ENCODE measurements at regions not wholly inside any gene's neighbourhood (a gene's known extent, or its start where the extent isn't known, plus 50 kb on each side); places are given as distances from the start of the nearest gene placed in this dataset.

DNA sequence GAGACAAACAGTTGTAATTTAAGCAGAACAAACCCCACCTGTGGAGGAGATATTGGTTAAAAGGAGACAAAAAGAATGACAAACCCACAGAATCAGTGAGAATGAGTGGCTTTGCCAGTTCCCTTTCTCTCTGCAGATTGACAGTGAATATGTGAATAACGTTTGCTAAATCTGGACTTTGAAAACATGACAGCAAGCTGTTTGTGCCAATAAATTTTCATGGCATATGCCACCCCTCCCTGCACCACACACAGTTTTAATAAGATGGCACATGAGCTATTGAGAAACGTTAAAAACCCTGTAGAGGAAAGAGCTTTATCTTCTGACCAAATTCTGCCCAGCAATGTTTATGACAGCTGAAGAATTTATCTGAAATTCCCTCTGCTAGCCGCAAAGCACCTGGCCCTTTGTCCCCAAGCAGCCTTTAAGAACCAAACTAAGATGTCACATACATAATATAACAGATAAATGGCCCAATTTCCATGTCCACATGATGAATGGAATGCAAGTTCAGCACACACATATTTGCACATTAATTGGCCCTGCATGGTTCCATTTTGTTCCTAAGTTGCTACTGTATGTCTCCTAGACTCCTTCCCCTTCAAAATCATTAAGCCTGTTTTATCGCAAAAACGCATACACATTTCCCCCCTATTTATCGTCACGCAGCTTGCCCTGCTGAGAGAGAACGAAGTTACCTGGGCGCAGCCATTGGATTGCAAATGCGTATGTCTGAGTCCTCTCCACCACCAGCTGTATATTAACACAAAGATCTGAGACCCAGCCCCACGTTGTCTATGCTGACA is 773.5 kb upstream of the EEF2KMT start:
- no peak for DNase-seq (ENCODE audit: low read depth)

DNA sequence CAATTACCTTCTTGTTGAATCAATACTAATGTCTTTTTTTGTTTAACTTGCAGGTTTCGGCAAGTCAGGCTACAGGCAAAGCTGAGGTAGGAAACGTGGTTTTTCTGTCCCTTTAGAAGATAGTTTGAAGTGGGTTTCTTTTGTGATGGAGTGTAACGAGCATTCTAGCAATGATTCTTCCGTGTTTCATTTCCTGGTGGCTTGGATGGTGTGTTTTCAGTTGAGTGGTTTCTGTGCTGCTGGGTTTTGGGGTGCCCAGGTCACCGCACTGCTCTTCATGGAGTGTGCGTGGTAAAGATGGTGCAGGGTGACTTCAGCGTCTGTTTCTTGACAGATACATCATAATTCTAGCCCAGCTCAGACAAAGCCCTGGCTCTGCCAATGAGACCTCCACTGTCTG is 769.7 kb upstream of the EEF2KMT start:
- no peak for DNase-seq (ENCODE audit: low read depth)

DNA sequence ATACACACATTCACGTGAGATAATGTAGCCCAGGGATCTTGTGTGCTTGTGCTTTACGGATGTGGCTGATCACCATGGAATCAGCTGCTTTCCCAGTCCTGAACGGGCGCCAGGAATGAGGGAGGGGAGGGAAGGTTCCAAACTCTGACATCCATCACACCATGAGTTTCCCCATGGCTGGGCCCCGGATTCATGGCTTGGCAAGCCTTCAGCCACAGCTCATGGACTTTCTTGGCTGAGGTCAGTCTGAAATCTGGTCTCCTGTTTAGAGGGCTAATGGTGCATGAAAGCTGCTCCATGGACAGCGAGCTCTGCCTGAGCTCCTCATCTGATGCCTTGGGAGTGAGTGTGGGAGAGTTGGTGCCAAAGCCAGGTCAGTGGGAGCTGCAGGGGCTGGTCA is 767.6 kb upstream of the EEF2KMT start:
- no peak for DNase-seq (ENCODE audit: low read depth)

DNA sequence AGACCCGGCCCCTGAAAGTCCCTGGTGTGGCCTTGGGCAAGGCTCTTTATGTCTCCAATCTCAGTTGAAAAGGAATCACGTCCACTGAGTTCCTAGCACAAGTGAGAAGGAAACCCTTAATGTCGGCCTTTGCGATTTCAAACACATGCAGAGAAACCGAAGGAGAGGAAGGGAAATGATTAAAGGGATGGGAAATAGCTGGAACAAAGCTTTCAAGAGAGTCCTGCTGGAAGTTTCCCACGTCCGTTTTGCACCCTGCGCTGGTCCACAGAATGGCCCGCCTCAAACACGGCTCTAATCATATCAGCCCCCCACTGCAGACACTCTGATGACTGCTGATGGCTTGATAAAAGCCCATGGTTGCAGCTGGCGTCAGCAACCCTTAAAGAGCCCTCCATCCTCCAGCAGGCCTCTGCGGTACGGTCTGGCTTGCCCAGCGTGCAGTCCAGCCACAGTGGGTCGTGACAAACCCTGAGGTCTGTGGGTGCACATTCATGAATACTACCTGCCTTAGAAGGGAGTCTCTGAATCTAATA is 765.5 kb upstream of the EEF2KMT start:
- no peak for DNase-seq (ENCODE audit: low read depth)

DNA sequence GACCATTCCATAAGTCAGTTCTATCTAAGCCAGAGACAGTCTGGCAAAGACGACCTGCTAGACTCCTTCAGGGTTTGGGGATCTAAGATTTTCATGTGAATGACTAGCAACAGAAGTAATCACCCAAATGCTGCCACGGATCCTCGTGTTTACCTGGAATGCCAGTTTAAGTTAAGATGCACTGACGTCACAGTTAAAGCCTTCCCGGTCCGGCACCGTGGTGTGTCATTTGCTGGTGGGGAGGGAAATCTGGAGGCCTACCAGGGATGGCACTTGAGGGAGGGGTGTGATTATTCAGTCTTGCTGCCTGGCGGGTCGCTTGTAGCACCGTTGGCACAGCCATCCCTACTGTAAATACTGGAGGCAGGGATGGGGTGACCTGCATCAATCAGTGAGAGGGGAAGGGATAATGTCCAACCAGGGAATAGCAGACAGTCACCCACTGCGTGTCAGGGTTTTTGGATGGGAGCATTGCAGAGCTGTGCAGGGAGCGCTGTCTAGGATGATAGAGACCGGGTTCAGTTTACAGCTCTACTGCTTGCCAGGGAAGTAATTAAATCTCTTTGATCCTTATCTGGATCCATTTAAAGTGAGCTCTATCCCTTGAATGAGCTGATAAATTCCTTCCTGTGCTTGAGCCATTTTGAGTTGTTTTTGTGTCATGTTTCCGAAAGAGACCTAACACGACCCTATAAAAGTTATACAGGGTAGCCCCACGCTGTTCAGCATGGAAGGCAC is 764.7 kb upstream of the EEF2KMT start:
- DNase-seq (ENCODE audit: low read depth): no peak

DNA sequence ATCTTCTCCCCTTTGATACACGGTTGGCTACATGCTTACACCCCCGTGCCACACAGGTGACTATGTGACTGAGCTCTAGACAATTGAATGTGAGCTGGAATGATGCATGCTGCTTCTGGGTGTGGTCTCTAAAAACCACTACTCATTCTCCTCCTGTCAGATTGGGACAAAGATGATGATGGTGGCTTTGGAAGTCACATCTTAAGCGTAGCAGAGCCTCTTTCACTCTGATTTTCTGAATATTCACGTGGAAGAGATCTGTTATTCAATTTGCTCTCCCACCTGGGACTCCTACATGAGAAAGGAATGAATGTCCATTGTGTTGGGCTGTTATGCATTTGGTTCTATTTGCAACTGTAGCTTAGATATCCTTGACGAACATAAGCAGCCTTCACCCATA is 763.6 kb upstream of the EEF2KMT start:
- DNase-seq (ENCODE audit: low read depth): no peak

DNA sequence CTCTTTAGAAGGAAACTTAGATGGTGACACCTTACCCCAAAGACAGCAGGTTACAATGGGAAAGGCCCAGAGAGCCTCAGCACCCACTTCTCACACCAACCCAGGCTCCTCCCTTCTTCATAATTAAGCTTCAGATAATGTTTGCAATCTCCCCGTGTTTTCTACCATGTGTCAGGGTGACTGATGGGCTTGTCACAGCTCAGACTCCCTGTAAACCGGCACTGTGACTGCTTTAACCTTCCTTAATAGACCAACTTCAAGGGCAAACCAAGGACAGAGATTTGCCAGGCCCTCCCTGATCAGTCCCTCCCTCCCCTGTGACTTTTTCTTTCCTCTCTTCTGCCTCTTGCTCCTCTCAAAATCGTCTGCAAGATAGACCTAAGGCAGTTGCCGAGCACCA is 760.6 kb upstream of the EEF2KMT start:
- no peak for DNase-seq (ENCODE audit: low read depth)

DNA sequence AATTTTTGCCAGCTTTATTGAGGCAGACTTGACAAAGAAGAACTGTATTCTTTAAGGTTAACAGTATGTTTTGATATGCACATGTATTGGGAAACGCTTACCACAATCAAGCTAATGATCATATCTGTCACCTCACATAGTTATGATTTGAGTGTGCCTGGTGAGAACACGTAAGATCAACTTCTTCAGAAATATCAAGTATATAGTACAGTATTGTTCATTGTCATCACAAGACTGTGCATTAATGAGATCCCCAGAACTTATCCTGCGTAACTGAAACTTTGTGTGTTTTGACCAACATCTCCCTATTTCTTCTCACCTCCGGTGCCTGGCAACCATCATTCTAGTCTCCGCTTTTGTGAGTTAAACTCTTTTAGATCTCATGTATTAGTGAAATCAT is 756.4 kb upstream of the EEF2KMT start:
- DNase-seq (ENCODE audit: low read depth): no peak

DNA sequence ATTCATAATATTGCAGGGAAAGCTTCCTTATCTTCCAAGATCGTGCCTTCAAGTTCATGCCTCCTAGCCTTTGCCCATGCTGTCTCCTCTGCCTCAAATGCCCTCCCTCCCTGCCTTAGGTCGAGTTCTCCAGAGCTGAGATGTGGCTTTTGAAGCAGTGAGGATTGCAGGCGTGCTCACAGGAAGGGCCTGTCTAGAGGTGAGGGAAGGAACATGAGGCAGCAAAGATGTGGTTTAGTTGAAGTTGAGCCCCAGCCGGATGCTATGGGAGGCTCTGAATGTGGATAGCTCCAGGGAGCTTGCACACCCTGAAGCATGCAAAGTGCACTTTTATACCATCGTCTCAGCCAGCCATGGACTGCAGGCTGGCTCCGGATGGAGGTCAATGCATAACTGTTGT is 754.6 kb upstream of the EEF2KMT start:
- peak; percentile 74 for DNase-seq (ENCODE audit: low read depth)

DNA sequence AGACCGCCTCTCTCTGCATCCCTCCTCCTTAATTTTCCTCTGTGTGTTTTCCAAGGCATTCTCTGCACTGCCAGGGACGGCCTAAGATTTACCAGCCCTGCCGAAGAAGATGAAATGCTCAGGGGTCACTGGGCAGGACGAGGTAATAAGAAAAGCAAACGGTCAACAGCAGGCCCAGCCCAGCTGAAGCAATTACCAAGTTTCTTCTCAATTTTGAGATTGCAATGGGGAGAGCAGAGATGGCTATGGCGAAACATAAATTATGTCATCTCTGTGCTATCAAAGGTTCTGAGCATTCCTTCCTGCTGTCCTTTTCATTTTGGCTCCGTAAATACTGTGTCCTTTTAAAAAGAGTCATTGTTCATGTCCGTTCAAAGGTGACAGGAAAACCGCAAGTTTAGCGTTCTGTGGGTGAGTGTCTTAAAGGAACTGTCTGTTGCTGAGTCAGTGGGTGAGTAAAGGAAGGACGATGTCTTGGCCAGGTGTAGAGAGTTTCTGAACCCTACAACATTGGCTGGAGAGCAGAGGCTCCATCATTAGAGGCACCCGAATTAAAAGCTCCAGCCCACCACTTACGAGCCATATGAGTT is 753.9 kb upstream of the EEF2KMT start:
- DNase-seq (ENCODE audit: low read depth): peak; percentile 94

DNA sequence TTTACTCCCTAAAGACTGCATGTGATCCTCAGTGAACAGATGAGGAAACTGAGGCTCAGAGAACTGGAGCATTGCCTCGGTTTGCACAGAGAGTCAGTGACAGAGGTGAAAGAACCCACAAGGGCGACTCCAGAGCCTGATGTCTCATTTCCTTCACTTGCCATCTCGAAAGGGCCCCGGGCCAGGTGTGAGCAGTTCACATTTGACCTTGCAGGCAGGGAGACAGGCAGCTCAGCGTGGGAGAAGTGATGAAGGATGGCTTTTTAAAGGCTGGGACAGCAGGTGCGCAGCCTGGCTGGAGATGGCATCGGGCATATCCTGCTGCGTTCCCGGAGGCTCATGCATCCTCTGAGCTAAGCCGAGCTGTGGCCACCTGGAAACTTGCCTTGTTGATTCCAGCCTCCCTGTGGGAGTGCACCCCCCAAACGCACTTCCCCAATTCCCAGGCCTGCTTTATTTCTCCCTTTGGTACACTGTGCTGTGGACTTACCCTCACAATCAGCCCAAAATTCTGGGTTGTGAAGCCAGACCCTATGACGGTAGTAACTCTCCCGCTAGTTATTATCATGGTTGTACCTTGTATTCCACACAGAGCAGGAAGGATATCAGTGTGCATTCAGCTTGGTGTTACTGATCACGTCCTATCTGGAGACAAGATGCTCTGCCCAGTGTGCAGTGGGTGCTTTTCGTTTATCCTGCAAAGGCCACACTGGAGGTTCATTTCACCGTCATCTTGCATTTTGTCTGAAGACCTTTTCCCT is 753.2 kb upstream of the EEF2KMT start:
- no peak for DNase-seq (ENCODE audit: low read depth)

DNA sequence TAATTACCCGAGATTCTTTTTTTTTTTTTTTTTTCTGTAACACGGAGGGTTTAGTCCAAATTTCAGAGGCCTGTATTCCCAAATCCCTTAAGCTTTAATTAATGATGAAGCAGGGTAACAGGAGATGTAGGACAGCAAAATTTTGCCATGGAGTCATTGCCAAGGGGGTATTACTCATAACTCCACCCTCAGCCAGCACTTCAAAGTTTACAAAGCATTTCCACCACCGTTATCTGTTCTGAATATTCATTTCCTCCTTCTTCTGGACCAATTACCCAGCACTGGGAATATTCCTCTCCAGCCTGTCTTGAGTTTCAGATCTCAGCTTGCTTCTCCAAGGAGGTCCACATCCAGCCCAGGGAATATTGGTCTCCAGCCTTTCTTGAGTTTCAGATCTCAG is 747.5 kb upstream of the EEF2KMT start:
- peak; percentile 80 for DNase-seq (ENCODE audit: low read depth)

DNA sequence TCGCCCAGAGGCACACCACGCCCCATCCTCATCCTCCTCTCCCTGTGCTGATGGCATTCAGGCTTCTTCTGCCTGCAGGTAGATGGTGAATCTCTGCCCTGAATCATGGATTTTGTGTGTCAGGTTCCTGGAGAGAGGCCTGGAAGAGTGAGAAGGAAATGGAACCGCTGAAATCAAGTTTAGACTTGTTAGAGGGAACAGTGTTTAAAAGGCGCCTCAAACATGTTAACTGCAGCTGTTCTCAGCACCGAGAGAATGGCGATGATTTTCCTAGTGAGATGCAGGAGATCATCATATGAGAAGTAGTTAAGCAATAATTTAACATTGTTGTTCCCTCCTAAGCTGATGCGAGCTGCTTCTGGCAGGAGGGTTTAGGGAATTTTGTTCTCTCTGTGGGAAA is 744.4 kb upstream of the EEF2KMT start:
- no peak for DNase-seq (ENCODE audit: low read depth)

DNA sequence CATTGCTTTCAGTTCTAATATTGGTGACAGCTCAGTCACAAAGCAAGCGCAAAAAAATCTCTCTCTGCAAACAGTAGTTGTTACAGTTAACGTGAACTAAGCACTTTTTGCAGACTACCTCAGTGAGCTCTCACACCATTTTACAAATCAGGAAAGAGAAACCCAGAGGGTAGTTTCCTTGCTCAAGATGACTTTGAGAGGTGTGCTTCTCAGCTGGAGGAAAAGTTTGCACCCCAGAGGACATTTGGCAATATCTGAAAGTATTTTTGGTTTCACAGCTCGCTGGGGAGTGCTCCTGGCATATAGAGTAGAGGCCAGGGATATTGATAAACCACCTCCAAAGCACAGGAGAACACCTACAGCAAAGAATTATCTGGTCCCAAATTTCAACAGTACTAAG is 741.1 kb upstream of the EEF2KMT start:
- no peak for DNase-seq (ENCODE audit: low read depth)

DNA sequence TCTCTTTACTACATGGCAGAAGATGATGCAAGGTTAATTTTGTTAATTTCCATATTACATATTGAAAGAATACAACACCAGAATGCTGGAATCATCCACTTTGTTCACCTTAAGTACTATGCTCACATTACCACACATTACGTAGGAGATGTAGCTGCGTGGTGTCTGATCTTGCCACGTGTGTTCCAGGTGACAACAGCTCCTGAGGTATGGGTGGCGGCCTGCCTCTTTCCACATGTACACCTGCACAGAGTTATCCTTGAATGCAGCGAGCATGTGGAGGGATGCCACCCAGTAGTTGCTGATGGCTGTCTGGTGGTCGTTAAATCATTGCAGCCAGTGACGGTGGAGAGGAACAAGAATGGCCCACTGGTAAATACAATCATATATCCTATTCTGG is 740.5 kb upstream of the EEF2KMT start:
- no peak for DNase-seq (ENCODE audit: low read depth)

DNA sequence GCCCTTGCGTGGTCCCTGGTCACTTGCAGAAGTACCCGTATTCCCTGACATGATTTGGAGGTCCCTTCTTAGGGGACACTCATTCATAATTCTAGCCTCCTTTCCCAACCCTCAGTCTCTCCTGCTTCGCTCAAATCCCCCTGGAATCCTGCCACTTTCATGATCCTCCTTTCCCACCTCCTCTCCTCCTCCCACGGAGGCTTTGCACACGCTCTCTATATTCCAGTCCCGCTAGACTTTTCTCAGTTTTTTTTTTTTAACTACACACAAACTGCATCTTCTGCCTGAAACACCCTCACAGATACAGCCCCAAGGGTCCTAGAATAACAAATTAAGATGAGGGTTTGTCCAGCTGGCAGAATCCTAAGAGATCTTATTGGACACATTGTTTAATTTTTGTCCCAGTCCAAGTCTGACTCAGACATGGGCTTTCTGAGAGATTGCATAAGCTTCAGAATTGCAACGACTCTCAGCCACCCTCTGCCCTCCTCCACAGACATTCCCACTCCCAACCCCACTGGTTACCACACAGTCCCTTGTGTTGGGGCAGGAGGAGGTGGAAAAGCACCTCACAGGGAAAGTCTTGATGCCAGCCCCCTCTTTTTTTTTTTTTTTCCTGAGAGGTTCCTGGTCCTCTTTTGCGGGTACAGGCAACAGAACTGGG is 739.5 kb upstream of the EEF2KMT start:
- peak; percentile 56 for DNase-seq (ENCODE audit: low read depth)

DNA sequence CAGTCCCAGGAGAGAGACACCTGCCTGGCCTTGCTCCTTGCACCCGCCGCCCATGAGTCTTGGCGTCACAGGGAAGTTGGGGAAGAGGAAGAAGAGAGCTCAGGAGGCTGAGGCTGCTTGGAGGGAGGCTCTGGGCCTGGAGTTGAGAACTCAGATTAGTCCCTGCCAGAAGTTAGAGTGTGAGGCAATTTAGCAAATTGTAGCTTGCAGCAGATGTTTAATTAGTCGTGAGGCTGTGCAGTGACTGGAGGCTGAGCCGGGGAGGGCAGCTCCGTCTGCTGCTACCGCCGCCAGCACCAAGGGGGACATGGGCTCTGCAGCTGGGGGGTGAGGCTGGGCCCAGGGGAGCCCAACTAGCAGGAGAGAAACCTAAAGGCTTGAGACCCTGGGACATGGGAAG is 738.3 kb upstream of the EEF2KMT start:
- DNase-seq (ENCODE audit: low read depth): no peak

DNA sequence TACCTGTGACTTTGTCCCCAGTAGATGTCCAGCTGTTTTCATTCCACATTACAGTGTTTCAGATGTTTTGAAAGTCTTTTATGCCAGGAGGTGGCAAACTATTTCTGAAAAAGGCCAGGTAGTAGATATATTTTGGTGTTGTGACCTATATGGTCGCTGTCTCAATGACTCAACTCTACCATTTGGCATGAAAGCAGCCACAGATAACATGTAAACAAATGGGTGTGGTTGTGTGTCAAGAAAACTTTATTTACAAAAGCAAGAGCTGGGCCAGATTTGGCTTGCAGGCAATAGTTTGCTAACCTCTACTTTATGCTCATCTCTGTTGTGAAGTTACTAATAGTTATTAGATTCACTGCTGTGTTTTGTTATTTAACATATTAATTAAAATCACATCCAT is 728.7 kb upstream of the EEF2KMT start:
- DNase-seq (ENCODE audit: low read depth): no peak

DNA sequence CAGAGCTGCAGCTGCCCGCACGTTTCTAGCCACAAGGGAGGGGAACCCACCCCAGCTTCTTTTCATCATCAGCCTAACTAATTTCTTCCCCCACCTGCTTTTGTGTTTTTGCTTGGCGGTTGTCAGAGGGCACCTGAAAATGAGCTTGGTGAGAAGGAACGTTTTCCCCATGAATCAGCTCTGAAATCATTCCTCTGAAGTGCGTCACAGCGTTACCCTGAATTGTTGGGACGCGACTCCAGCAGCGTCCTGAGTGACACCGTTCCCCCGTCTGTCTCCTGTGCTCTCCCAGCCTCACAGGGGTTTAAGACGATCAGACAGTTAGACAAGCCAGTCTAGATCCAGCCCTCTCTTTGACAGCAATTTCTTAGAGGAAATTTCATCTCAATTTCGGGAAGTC is 722.9 kb upstream of the EEF2KMT start:
- DNase-seq (ENCODE audit: low read depth): peak; percentile 78

DNA sequence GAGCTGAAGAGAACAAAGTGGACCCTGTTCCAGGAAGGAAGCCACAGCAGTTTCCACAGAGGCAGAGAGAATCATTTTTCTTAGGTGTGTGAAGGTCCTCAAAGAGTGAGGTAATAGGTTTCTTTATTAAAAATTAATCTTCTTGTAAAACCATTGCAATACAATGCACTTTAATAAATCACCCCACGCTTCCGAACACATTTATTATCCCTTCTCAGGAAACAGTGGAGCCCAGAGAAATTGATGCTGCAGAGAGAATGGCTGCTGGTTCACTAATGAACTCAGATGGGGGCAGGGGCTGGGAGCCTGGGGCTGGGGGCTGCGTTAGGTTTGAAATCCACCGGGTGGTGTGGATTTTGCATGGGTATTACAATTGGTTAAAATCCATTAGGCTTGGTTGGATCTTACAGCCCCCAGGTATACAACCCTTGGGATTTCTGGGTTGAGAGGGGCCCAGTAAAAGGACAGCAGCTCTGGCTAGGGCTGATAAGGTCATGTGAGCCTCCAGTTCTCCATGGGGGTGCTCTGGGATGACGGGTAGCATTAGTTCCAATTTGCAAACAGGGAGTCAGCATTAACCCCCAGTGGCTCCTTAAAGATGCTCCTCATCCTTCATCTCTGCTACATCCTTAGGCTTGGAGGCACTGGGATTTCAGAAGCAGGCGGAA is 718.1 kb upstream of the EEF2KMT start:
- DNase-seq (ENCODE audit: low read depth): no peak

DNA sequence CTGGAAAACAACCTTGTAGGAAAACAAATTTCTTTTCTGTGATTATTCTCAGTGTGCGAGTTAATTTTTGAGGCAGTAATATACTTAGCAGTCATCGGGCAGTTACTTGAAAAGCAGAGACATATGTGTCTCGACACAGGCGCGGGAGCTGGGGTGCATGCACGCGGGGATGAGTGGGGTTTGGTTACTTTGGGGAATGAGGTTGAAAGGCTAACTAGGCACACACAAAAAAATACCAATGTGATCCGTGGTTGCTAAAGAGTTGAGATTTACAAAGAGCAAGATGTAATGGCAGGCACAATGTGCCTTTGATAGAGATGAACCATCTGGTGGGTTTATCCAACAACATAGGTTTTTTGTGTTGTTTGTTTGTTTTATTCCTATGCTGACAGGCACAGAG is 703.8 kb upstream of the EEF2KMT start:
- DNase-seq (ENCODE audit: low read depth): no peak
